ENCODE measurements at regions not wholly inside any gene's neighbourhood (a gene's known extent, or its start where the extent isn't known, plus 50 kb on each side); places are given as distances from the start of the nearest gene placed in this dataset.

DNA sequence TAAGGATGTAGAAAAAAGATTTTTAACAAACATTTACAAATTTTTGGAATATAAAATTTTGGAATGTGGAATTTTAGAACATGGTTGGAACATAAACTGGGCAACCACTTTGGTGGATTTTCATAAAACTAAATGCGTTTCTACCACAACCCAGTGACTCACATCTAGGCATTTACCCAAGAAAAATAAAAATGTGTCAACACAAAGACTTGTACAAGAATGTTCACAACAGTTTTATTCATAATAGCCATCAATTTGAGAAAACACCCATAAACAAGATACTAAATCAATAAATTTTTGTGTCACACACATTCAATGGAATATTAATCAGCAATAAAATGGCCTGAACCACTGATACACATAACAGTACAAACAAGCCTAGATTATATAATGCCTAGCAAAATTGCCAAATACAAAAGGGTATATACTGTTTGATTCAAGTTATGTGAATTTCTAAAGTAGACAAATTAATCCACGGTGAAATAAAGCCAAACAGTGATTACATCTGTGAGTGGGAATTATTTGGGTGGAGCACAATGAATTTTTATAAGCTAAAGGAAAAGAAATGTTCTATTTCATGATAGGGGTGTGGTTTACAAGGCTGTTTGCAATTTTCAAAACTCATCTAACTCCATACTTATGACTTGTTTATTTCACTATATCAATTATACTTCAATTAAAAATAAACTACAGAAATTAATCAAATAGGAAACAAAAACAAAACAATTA is 415.2 kb upstream of the OR4E1 start:
- DNase-seq, result no peak

DNA sequence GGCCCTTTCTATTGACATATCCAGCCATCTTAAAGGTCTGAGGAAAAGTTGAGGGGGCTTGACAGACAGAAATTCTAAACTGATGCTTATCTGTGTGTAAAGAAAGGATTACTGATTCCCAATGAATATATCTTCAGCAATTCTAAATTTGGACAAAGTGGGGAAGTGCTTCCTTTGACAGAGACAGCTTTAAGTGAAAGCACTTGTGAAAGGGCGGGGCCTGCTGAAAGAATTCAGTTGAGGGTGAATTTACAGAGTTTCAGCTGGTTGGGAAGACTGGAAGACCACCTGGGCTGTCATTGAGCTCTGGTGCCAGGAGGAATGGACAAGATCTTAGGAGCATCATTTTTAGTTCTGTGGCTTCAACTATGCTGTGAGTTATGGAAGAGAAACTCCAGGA is 412.5 kb upstream of the OR4E1 start:
- DNase-seq, result no peak

DNA sequence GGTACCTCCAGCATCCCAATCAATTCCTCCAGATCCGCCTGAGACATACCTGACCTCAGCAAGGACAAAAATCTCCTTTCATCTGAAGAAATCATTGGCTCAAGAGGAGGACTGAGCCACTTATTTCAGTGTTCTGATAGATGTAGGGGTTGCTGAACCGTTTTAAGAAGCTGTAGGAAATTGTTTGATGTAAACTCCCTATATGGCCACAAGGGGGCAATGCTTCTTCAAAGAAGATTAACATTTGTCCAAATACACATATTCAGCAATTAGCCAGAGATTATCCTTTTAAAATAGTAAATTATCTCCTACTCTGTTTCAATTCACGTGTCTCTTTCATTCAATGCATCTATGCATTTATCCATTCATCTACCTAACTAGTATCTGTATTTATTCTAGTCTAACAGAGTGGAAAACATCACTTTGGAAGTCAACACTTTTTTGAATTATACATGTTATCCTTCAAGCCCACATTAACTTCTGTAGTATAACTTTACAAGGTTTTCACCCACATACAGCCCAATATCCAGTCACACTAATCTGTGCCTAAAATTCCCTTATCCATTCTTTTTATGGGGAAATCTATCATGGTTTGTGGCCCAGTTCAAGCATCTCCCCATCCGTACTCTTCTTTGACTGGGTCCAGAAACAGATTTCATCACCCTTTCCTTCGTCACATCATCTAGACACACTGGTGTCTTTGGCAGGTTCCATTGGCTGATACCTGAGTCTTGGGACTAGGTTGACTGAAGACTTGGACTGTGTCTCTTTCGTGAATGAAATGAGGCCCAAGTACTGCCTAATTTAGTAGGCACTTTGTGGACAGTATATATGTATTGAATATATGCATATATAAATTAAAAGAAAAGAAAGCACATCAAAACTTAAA is 411.0 kb upstream of the OR4E1 start:
- DNase-seq, result peak; percentile 28

DNA sequence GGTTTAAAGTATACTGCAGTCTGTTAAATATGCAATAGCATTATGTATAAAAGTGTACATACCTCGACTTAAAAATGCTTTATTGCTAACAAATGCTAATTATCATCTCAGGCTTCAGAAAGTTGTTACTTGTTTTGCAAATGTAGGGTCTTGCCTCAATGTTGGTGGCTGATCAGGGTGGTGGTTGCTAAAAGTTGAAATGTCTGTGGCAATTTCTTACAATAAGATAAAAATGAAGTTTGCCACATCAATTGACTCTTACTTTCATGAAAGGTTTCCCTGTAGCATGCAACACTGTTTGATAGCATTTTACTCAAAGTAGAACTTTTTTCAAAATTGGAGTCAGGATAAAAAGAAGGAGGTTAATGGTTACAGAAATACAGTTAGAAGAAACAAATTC is 407.7 kb upstream of the OR4E1 start:
- DNase-seq, result no peak

DNA sequence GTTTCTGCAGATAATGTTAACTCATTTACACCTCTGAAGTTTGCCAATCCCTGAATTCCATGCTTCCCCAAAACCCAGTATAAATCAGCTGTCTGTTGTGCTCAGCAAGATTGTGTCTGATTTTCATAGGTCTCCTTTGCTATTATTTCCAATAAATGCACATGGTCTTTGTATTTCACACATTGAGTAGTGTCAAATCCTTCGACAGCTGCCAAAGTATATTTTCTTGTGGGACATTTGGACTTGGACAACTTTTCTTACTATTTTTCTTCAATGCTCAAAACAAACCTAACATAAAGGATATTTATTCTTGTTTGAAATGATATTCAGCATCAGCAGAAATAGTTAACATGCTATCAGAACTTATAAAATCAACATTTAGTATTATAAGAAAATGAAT is 406.1 kb upstream of the OR4E1 start:
- no peak for DNase-seq

DNA sequence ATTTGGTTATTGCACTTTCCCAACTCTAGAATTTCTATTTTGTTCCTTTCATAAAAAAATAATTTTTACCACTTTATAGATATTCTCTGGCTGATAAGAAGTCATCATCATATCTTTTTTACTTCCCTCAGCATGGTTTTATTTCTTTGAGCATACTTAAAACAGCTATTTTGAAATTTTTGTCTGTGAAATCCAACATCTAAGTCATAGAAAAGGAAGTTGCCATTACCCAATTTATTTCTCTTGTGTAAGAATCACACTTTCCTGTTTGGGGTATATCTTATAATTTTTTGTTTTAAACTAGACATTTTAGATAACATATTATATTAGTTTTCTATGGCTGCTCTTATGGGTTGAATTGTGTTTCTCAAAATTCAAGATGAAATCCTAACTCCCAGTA is 400.2 kb upstream of the OR4E1 start:
- DNase-seq, result no peak

DNA sequence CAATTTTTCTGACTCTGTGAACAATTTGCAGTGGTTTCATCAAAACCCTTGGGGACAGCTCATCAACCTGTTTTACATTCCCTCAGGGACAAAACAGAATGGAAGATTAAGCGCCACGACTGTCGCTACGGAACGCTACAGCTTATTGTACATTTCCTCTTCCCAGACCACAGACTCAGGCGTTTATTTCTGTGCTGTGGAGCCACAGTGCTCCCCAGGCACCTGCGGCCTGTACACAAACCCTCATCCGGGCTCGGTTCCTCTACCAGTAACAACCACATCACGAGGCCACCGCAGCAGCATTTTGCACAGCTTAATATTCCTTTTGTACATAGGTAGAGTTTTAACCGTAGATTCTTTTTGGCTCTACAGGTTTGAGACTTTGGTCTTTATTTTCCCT is 397.4 kb upstream of the OR4E1 start:
- no peak for DNase-seq

DNA sequence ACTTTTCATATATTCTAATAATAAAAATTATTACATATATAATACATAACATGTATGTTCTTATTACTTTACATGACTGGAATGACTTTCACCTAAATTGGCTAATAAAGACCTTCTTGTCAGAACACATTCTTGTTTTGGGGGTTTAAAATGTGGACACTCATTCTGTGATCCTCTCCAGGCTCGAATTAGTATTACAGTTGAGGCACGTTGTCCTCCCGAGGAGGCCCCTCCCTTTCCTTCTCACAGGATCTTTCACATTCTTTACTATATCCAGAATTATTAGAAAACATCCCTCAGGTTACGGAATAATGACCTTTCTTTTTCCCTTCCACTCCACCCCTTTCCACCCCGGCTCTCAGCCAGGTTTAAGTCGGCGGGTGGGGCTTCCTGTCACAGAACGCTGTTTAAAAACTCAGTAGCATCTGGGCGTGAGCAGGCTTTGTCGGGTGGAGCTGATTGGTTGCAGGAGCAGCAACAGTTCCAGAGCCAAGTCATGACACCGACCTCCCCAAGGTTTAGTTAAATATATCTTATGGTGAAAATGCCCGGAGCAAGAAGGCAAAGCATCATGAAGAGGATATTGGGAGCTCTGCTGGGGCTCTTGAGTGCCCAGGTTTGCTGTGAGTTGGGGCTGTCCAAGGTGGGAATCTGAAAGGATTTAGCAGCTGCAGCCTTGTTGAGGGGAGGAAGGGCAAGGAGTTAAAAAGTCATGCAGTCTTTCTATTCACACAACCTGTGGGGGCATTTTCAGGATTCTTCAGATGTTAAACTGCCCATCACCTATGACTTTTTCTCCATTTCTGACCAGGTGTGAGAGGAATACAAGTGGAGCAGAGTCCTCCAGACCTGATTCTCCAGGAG is 396.7 kb upstream of the OR4E1 start:
- no peak for DNase-seq

DNA sequence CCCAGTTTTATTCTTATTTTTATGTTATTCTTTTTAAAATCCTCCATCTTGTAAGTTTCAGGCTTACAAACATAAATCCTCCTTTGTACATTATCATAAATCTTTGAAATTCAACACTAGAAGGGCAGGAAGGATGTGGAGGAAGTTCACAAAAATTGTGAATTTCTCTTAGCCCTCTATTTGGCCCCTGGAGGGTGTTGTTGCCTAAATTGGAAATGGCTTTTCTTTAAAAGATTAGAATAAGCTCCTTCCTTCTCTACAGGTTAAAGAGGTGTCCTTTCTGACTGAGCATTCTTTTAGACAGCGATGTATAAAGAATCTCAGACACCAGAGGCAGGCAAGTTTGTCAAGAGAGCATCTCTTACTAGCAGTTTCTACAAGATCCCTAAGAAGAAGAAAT is 391.7 kb upstream of the OR4E1 start:
- DNase-seq, result no peak

DNA sequence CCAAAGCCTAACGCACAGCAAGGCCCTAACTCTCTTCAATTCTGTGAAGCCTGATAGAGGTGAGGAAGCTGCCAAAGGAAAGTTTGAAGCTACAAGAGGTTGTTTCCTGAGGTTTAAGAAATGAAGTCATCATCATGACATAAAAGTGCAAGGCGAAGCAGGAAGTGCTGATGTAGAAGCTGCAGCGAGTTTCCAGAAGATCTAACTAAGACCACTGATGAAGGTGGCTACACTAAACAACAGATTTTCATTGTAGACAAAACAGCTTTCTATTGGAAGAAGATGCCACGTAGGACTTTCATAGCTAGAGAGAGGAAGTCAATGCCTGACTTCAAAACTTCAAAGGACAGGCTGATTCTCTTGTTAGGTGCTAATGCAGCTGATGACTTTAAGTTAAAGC is 385.6 kb upstream of the OR4E1 start:
- no peak for DNase-seq

DNA sequence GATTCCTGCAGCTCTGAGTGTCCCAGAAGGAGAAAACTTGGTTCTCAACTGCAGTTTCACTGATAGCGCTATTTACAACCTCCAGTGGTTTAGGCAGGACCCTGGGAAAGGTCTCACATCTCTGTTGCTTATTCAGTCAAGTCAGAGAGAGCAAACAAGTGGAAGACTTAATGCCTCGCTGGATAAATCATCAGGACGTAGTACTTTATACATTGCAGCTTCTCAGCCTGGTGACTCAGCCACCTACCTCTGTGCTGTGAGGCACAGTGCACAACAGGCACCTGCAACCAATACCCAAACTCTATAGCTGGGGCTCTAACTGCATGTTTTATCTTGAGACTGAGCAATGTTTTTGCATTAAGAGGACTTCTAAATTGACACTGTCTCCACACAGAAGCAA is 379.2 kb upstream of the OR4E1 start:
- DNase-seq, result no peak

DNA sequence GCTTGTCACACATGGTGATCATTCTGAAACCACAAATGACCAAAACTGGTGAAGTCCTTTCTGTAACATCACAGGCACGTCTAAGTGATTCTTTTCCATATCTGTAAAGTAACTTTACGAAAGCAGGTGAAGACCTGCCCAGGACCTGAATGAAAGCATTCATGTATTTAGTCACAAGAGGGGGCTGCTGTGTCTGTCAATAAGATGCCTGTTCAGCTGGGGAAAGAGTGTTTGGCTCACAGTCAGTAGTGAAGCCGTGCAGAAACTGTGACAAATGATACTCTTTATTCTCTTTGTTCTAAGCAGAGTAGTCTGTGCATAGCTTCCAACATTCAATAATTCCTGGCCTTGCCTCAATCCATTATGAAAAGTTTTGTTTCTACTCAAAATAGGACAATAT is 373.5 kb upstream of the OR4E1 start:
- no peak for DNase-seq

DNA sequence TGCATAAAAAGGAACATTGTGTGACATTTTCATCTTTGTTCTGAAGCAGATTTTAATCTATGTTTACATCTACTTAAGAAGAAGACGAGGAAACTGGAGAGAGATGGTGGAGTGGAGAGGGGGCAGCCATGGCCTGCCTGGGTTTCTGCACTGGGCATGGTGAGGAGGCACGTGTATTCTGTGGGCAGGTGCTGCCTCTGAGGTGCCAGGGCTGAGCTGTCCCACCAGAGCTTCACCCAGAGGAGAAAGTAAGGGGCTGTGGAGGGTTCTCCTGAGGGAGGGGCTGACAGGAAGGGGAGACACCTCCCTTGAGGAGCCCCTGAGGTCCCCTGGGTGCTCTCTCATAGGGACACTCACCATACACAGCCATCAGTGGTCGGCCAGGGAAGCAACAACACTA is 372.4 kb upstream of the OR4E1 start:
- DNase-seq, result no peak

DNA sequence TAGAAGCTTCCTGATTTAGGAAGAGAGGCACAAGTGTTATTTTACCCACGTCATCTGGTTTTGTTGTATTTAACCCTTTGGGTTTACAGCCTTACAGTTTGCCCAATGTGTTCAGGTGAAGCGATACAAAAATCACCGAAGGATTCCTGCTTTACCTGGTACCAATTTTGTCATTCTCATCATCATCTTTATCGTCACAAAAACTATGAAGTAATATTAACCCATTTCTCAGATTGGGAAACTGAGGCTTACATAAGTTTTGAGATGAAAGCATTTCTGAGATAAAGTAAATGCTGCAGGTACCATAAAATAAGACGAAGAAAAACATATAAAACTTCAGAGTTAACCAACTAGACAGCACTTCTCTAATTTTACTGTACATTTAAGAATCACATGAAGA is 370.6 kb upstream of the OR4E1 start:
- DNase-seq, result no peak

DNA sequence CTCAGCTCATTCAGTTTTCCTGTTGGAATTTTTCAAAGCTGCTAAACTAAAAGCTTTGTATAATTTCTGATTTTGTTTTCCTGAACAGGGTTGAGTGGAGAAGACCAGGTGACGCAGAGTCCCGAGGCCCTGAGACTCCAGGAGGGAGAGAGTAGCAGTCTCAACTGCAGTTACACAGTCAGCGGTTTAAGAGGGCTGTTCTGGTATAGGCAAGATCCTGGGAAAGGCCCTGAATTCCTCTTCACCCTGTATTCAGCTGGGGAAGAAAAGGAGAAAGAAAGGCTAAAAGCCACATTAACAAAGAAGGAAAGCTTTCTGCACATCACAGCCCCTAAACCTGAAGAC is 367.1 kb upstream of the OR4E1 start:
- no peak for DNase-seq

DNA sequence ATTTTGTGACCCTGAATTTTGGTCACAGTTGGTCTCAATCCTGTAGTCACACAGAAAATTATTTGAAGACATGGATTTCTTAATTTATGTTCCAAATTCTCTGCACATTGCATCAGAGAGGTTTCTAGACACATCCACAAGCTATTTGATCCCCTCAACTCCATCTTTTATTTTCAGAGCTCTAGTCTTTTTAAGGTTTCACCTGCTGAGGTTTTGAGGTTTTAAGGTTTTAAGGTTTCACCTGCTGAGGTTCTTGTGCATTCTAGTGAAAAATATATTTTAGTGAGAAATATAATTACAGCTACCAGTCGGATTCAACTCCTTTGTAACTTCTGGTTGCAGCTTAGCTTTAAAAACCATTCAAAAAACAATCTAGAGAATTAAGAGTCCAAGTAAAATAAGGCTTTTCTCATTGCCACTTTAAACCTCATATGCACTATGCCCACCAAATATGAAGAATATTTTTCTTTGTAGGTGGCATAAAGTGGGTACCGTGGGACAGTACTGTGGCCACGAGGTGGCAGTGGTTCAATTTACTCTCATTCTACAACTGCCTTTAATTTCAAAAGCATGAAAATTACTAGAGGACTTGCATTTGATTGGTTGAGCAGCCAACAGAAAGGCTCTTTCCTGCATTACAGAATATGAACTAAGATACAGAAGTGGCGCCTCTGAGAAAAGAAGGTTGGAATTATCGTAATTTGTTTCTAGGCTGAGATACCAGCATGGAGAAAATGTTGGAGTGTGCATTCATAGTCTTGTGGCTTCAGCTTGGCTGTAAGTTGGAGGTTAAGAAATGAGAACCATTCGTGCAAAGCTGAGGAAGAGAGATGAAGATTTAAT is 366.5 kb upstream of the OR4E1 start:
- DNase-seq, result no peak

DNA sequence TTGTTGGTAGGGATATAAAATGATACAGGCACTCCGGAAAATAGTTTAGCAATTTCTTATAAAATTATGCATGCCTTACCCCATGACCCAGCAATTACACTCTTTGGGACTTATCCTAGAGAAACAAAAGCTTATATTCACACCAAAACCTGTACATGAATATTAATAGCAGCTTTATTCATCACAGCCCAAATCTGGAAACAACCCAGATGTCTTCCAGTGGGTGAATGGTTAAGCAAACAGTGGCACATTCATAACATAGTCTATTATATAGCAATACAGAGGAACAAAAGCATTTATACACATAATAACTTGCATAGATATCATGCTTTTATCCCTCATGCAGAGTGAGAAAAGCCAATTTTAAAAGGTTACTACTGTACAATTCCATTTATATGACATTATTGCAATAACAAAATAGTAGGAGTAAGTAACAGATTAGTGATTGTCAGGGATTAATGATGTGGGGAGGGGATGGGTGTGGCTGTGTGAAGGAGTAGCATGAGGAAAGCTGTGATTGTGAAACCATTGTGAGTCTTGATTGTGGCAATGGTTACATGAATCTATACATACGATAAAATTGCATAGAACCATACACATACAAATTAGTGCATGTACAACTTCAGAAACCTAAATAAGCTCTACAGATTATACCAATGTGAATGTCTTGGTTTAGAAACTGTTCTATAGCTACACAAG is 363.1 kb upstream of the OR4E1 start:
- no peak for DNase-seq

DNA sequence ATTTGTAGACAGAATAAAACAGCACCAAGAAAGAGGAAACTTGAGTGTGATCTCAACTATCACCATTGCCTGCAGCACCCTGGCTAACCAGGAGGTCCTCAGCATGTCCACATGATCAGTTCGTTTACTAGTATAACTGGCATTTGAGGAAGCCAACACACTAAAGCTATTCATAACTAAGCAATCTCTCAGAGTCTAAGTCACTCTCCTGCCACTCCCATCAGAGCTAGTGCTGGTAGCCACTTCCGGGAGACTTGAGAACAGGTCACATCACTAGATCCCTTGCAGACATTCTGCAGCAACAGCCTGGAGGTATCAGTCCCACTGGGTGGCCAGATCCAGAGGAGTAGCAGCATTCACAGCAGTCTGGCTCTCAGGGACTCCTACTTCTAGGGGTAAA is 352.9 kb upstream of the OR4E1 start:
- DNase-seq, result no peak

DNA sequence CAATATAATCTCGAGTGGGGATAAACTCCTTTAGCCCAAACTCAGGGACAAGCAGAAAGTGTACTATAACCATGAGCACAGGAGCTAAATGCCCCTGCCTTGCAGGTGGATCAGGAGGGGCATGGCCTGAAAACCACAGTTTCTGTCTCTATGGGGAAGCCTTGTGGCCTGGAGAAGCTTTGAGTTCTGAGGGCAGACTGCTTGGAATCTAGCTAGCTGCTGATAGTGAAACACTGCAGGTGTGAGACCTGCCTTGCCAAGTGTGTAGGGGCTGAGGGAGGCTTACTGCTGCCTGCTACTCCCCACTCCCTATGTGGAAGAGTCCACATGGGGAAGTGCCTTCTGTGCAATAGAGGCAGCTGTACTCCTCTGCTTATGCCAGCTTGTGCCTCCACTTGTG is 352.3 kb upstream of the OR4E1 start:
- no peak for DNase-seq

DNA sequence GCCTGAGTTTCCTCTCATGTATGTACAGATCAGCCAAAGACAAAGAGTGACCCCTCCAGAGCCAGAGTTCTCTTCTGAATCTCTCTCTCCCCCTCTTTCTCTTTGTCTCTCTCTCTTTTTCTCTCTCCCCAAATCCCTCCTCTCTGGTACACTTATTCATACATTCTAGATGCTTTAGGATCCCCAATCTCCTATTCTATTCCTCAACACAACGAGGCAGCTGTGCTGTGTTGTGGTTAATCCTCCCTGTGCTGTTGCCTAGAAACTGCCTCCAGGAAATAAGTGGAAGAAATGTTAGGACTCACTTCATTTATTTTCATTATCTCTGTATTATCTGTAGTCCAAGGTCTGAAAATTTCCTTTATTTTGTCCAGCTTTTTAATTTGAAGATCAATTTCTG is 350.5 kb upstream of the OR4E1 start:
- no peak for DNase-seq

DNA sequence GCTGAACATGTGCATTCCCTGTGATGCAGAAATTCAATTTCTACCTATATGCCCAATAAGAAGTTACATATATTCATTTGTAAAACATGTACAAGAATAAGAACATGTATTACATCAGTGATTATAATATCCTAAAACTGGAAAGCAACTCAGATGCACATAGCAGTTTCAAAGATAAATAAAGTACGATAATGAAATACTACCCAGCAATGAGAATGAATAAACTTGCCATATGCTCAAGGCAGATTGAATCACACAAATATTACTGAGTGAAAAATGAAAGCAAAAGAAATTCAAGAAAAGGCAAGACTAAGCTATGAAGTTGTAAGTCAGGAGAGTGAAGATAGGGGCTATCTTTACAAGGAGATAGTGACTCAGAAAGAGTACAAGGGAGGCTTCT is 345.3 kb upstream of the OR4E1 start:
- DNase-seq, result no peak

DNA sequence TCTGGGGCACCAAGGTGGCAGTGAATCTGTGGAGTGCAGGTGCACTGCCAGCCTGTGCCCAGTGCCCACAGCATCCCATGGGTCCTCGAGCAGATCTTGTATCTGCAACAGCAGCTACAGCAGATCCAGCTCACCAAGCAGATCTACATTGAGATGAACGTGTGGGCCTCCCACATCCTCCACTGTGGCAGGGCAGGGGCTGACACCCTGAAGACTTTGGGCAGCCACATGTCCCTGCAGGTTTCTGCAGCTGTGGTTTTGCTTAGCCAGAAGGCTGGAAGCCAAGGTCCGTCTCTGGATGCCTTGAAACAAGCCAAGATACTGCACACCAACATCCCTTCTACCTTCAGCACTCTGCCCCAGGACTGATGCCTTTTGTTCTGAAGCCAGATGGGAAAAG is 338.8 kb upstream of the OR4E1 start:
- DNase-seq, result no peak

Data from retina (tissue), 1 donor.